Iris pigment epithelial cell (primary cell): ENCODE measurements at regions not wholly inside any gene's neighbourhood (a gene's known extent, or its start where the extent isn't known, plus 50 kb on each side); places are given as distances from the start of the nearest gene placed in this dataset.
A peak's percentile ranks its signal among the peaks of the same experiment; 100 is the strongest.
"Not testable (repeated sequence)": the region's sequence is repeated elsewhere in the genome, so short reads cannot be mapped to it uniquely, and the experiment has no call there.

Source experiments
- DNase-seq: peaks from one replicate; pipeline ENCODE4 v3.0.0-alpha.2; 2011; ENCODE audit warnings: low read depth

- peak; percentile 46 for DNase-seq
Observed at GRCh38 chr4:26242451-26242850, 78.4 kb upstream of the RBPJ start.

GRCh38 chr4:26244138-26244537 lies 76.7 kb upstream of the RBPJ start:
- not testable (repeated sequence) for DNase-seq

- peak; percentile 81 for DNase-seq
Observed at GRCh38 chr4:26248647-26249046, 72.2 kb upstream of the RBPJ start.

- no peak for DNase-seq
Observed at GRCh38 chr4:26252349-26253025, 68.3 kb upstream of the RBPJ start.

- no peak for DNase-seq
Observed at GRCh38 chr4:26253968-26254367, 66.8 kb upstream of the RBPJ start.

- no peak for DNase-seq
Observed at GRCh38 chr4:26255989-26256388, 64.8 kb upstream of the RBPJ start.

GRCh38 chr4:26257444-26257843 lies 63.4 kb upstream of the RBPJ start:
- not testable (repeated sequence) for DNase-seq

GRCh38 chr4:26257850-26258249 lies 63.0 kb upstream of the RBPJ start:
- DNase-seq, result no peak

- no peak for DNase-seq
Observed at GRCh38 chr4:26260571-26260970, 60.2 kb upstream of the RBPJ start.

GRCh38 chr4:26261405-26261804 lies 59.4 kb upstream of the RBPJ start:
- DNase-seq, result no peak

- no peak for DNase-seq
Observed at GRCh38 chr4:26263165-26263564, 57.6 kb upstream of the RBPJ start.

- DNase-seq, result no peak
Observed at GRCh38 chr4:26264109-26264508, 56.7 kb upstream of the RBPJ start.

GRCh38 chr4:26267087-26267486 lies 53.7 kb upstream of the RBPJ start:
- no peak for DNase-seq

GRCh38 chr4:26268246-26268645 lies 52.6 kb upstream of the RBPJ start:
- no peak for DNase-seq

GRCh38 chr4:26269038-26269437 lies 51.8 kb upstream of the RBPJ start:
- no peak for DNase-seq
